Thyroid gland (tissue), 4 donors: ENCODE measurements at regions not wholly inside any gene's neighbourhood (a gene's known extent, or its start where the extent isn't known, plus 50 kb on each side); places are given as distances from the start of the nearest gene placed in this dataset.

Source experiments
- DNase-seq, 2 donors: peaks; one replicate each; pipeline ENCODE4 v3.0.0-alpha.2; 2019
- H3K27ac ChIP-seq, 3 donors: fragments of 200-600 bp; sonication (generic); 1 replicate in 2 of 3; 2 replicates in 1 of 3; pipeline ENCODE4 v1.5.1; 2016 to 2019; ENCODE audit warnings: mild to moderate bottlenecking in 1 of 3, moderate library complexity in 1 of 3
- H3K27me3 ChIP-seq: fragments of 200-600 bp; sonication (generic); one replicate; pipeline ENCODE4 v1.5.1; 2019
- H3K36me3 ChIP-seq, 2 donors: fragments of 200-600 bp; sonication (generic); one replicate each; pipeline ENCODE4 v1.5.1; 2016 to 2019
- H3K4me1 ChIP-seq, 2 donors: fragments of 200-600 bp; sonication (generic); one replicate each; pipeline ENCODE4 v1.5.1; 2017 to 2019
- H3K4me3 ChIP-seq, 3 donors: fragments of 200-600 bp; sonication (generic); replicated peaks in 1 of 3; 1 replicate in 2 of 3; 2 replicates in 1 of 3; pipeline ENCODE4 v1.5.1; 2016; ENCODE audit warnings: mild to moderate bottlenecking in 1 of 3
- H3K9me3 ChIP-seq: fragments of 200-600 bp; sonication (generic); one replicate; pipeline ENCODE4 v1.5.1; 2017
- POLR2A ChIP-seq, 2 donors: fragments of 450-650 bp; IDR thresholded peaks; one replicate each; pipeline ENCODE4 v1.6.1; 2017; ENCODE audit warnings: antibody characterized with exemption in 2 of 2, mild to moderate bottlenecking in 2 of 2, moderate library complexity in 1 of 2
- WGBS, 2 donors: methylation state at CpG; one replicate each; pipeline ENCODE4 v1.1.5; 2017; 5-methylcytosine and 5-hydroxymethylcytosine counted together
- intact Hi-C: fragments of 100-400 bp; cut with DNase I; formaldehyde crosslinking; loops from one replicate; pipeline ENCODE4 v1.15.1; 2023
- TF ChIP-seq, protein P1 (sequence below), 6 experiments: fragments of 200-600 bp in 3 of 6; fragments of 450-650 bp in 3 of 6; sonication (generic) in 3 of 6; IDR thresholded peaks; one replicate each; pipeline ENCODE4 v1.5.1; 2016 to 2019; ENCODE audit warnings: antibody characterized with exemption in 6 of 6, mild to moderate bottlenecking in 2 of 6, inconsistent platforms in 1 of 6, moderate library complexity in 1 of 6

- WGBS, 2 donors, result 89 to 92% methylated on average over 4 of the region's 4 CpGs
- intact Hi-C loops, result no loop called here
- Histone ChIP-seq H3K36me3 (no peaks in the 10 kb centered on the region), H3K27me3 (no peaks in the 10 kb centered on the region), H3K9me3 (no peaks in the 10 kb centered on the region), H3K4me1 (no peaks in the 10 kb centered on the region), H3K4me3 (no peak overlapping the region), H3K27ac (no peak overlapping the region)
- DNase-seq, result no peak
- no peak for TF ChIP-seq POLR2A (IDR thresholded peaks at IDR 0.05)
- TF ChIP-seq, protein P1, sequence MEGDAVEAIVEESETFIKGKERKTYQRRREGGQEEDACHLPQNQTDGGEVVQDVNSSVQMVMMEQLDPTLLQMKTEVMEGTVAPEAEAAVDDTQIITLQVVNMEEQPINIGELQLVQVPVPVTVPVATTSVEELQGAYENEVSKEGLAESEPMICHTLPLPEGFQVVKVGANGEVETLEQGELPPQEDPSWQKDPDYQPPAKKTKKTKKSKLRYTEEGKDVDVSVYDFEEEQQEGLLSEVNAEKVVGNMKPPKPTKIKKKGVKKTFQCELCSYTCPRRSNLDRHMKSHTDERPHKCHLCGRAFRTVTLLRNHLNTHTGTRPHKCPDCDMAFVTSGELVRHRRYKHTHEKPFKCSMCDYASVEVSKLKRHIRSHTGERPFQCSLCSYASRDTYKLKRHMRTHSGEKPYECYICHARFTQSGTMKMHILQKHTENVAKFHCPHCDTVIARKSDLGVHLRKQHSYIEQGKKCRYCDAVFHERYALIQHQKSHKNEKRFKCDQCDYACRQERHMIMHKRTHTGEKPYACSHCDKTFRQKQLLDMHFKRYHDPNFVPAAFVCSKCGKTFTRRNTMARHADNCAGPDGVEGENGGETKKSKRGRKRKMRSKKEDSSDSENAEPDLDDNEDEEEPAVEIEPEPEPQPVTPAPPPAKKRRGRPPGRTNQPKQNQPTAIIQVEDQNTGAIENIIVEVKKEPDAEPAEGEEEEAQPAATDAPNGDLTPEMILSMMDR (IDR thresholded peaks at IDR 0.05), result no peak
Measured at GRCh38 chr2:58629545-58630119, 388.5 kb upstream of the FANCL start.

DNA sequence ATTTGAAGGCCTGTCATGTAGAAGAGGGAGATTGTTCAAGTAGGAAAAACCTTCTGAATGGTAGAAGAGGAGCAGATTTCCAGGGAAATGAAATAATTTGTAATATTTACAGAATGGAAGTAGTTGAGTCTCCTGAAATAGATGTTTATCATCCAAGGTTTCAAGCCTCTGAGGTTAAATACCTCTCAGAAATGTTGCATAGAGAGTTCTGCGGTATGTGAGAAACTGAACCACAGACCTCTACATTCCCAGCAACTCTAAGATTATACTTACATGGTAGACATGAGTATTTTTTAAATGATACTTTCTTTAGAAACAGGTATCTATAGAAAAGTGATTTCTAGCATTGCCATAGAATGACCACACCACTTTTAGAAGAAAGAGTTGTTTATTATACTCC is 379.8 kb upstream of the FANCL start:
- no peaks in the 10 kb centered on the region for H3K4me1 ChIP-seq
- no peaks in the 10 kb centered on the region for H3K27me3 ChIP-seq
- DNase-seq, result no peak
- 94 to 100% methylated on average over 1 of the region's 1 CpG for WGBS, 2 donors
- TF ChIP-seq POLR2A (IDR thresholded peaks at IDR 0.05), result no peak
- TF ChIP-seq, protein P1 (IDR thresholded peaks at IDR 0.05), result no peak
- intact Hi-C loops, result no loop called here
- H3K36me3 ChIP-seq, result no peaks in the 10 kb centered on the region
- H3K27ac ChIP-seq, result no peak overlapping the region
- H3K9me3 ChIP-seq, result no peaks in the 10 kb centered on the region
- no peak overlapping the region for H3K4me3 ChIP-seq

GRCh38 chr2:58620093-58620492 is 379.0 kb upstream of the FANCL start:
- H3K4me3 ChIP-seq, result no peak overlapping the region
- no peaks in the 10 kb centered on the region for H3K36me3 ChIP-seq
- intact Hi-C loops, result no loop called here
- WGBS, 2 donors, result 74 to 80% methylated on average over 5 of the region's 5 CpGs
- TF ChIP-seq, protein P1 (IDR thresholded peaks at IDR 0.05), result no peak
- TF ChIP-seq POLR2A (IDR thresholded peaks at IDR 0.05), result no peak
- H3K27ac ChIP-seq, result no peak overlapping the region
- H3K9me3 ChIP-seq, result no peaks in the 10 kb centered on the region
- no peaks in the 10 kb centered on the region for H3K27me3 ChIP-seq
- no peak for DNase-seq
- no peaks in the 10 kb centered on the region for H3K4me1 ChIP-seq

GRCh38 chr2:58616961-58617360 is 375.8 kb upstream of the FANCL start:
- Histone ChIP-seq H3K9me3 (no peaks in the 10 kb centered on the region), H3K4me1 (no peaks in the 10 kb centered on the region), H3K36me3 (no peaks in the 10 kb centered on the region), H3K27ac (no peak overlapping the region), H3K4me3 (no peak overlapping the region), H3K27me3 (no peaks in the 10 kb centered on the region)
- TF ChIP-seq, protein P1 (IDR thresholded peaks at IDR 0.05), result no peak
- no peak for TF ChIP-seq POLR2A (IDR thresholded peaks at IDR 0.05)
- DNase-seq, result no peak
- intact Hi-C loops, result no loop called here
- 70 to 88% methylated on average over 1 of the region's 1 CpG for WGBS, 2 donors

GRCh38 chr2:58614219-58614618 is 373.1 kb upstream of the FANCL start:
- DNase-seq, result no peak
- Histone ChIP-seq H3K36me3 (no peaks in the 10 kb centered on the region), H3K27ac (no peak overlapping the region), H3K9me3 (no peaks in the 10 kb centered on the region), H3K27me3 (no peaks in the 10 kb centered on the region), H3K4me1 (no peaks in the 10 kb centered on the region), H3K4me3 (no peak overlapping the region)
- intact Hi-C loops, result no loop called here
- WGBS, 2 donors, result 70 to 79% methylated on average over 2 of the region's 2 CpGs
- TF ChIP-seq POLR2A (IDR thresholded peaks at IDR 0.05), result no peak
- TF ChIP-seq, protein P1 (IDR thresholded peaks at IDR 0.05), result no peak
